Uterus (tissue), 2 donors: ENCODE measurements at regions not wholly inside any gene's neighbourhood (a gene's known extent, or its start where the extent isn't known, plus 50 kb on each side); places are given as distances from the start of the nearest gene placed in this dataset.

Source experiments
- POLR2A ChIP-seq, 2 donors: fragments of 450-650 bp; IDR thresholded peaks; one replicate each; pipeline ENCODE4 v1.6.1; 2016; ENCODE audit warnings: antibody characterized with exemption in 2 of 2, mild to moderate bottlenecking in 1 of 2, moderate library complexity in 1 of 2
- TF ChIP-seq, protein P1 (sequence below), 4 experiments: fragments of 200-600 bp in 2 of 4; fragments of 450-650 bp in 2 of 4; sonication (generic) in 2 of 4; IDR thresholded peaks; one replicate each; pipeline ENCODE4 v1.5.1; 2016 to 2019; ENCODE audit warnings: antibody characterized with exemption in 4 of 4, mild to moderate bottlenecking in 2 of 4, moderate library complexity in 1 of 4

DNA sequence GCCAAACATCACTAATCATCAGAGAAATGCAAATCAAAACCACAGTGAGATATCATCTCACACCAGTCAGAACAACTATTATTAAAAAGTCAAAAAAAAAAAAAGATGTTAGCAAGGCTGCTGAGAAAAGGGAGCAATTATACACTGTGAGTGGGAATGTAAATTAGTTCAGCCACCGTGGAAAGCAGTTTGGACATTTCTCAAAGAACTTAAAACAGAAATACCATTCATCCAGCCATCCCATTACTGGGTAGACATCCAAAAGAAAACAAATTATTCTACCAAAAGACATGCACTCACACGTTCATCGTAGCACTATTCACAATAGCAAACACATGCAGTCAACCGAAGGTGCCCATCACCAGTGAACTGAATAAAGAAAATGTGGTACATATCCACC lies 213.9 kb downstream of the TTLL2 start:
- TF ChIP-seq, protein P1, sequence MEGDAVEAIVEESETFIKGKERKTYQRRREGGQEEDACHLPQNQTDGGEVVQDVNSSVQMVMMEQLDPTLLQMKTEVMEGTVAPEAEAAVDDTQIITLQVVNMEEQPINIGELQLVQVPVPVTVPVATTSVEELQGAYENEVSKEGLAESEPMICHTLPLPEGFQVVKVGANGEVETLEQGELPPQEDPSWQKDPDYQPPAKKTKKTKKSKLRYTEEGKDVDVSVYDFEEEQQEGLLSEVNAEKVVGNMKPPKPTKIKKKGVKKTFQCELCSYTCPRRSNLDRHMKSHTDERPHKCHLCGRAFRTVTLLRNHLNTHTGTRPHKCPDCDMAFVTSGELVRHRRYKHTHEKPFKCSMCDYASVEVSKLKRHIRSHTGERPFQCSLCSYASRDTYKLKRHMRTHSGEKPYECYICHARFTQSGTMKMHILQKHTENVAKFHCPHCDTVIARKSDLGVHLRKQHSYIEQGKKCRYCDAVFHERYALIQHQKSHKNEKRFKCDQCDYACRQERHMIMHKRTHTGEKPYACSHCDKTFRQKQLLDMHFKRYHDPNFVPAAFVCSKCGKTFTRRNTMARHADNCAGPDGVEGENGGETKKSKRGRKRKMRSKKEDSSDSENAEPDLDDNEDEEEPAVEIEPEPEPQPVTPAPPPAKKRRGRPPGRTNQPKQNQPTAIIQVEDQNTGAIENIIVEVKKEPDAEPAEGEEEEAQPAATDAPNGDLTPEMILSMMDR (IDR thresholded peaks at IDR 0.05) = no peak
- no peak for TF ChIP-seq POLR2A (IDR thresholded peaks at IDR 0.05)
